ENCODE measurements at regions not wholly inside any gene's neighbourhood (a gene's known extent, or its start where the extent isn't known, plus 50 kb on each side); places are given as distances from the start of the nearest gene placed in this dataset.

- TF ChIP-seq CTCF (IDR thresholded peaks at IDR 0.05; ENCODE audit: insufficient read depth, low read length, poor library complexity, severe bottlenecking), result no peak
- no peak for TF ChIP-seq EZH2phosphoT487 (conservative IDR thresholded peaks at IDR 0.05; ENCODE audit: low read length)
Measured at GRCh38 chr3:34675383-34676120, 877.1 kb downstream of the PDCD6IP start.
